Skeletal muscle tissue (tissue), 3 donors: ENCODE measurements at regions not wholly inside any gene's neighbourhood (a gene's known extent, or its start where the extent isn't known, plus 50 kb on each side); places are given as distances from the start of the nearest gene placed in this dataset.
"Not testable (repeated sequence)": the region's sequence is repeated elsewhere in the genome, so short reads cannot be mapped to it uniquely, and the experiment has no call there.

Source experiments
- H3K27ac ChIP-seq: one replicate; pipeline ENCODE4 v1.7.0; 2013; ENCODE audit warnings: mild to moderate bottlenecking, low read depth, low read length, inconsistent platforms
- H3K27me3 ChIP-seq, 3 donors: one replicate each; pipeline ENCODE4 v1.7.0; 2013; ENCODE audit warnings: low read length in 3 of 3; ENCODE audit not compliant: control insufficient read depth in 3 of 3, insufficient read depth in 3 of 3
- H3K36me3 ChIP-seq, 3 donors: one replicate each; pipeline ENCODE4 v1.7.0; 2013; ENCODE audit warnings: low read length in 3 of 3; ENCODE audit not compliant: control insufficient read depth in 3 of 3, insufficient read depth in 3 of 3
- H3K4me1 ChIP-seq, 3 donors: one replicate each; pipeline ENCODE4 v1.7.0; 2013; ENCODE audit warnings: low read length in 3 of 3, mild to moderate bottlenecking in 3 of 3; ENCODE audit not compliant: control insufficient read depth in 3 of 3, insufficient read depth in 3 of 3
- H3K4me3 ChIP-seq, 3 donors: one replicate each; pipeline ENCODE4 v1.7.0; 2013; ENCODE audit warnings: low read length in 3 of 3
- H3K9ac ChIP-seq, 3 donors: one replicate each; pipeline ENCODE4 v1.7.0; 2013; ENCODE audit warnings: low read length in 3 of 3, mild to moderate bottlenecking in 3 of 3, moderate library complexity in 2 of 3, low read depth in 1 of 3
- H3K9me3 ChIP-seq, 3 donors: one replicate each; pipeline ENCODE4 v1.7.0; 2013; ENCODE audit warnings: low read length in 3 of 3; ENCODE audit not compliant: control insufficient read depth in 3 of 3
- donor health status: Osteomylitis.

GRCh38 chr5:158590746-158591300 is 508.9 kb downstream of the EBF1 start:
- H3K36me3 ChIP-seq: no peaks in the 10 kb centered on the region
- H3K4me1 ChIP-seq: peaks cover 0 to 2% (median 0%) of the 10 kb centered on the region in 3 donors

GRCh38 chr5:158589939-158590338 is 509.8 kb downstream of the EBF1 start:
- H3K27me3 ChIP-seq: no peaks in the 10 kb centered on the region
- no peaks in the 10 kb centered on the region for H3K36me3 ChIP-seq
- H3K4me1 ChIP-seq: peaks cover 0 to 2% (median 0%) of the 10 kb centered on the region in 3 donors
- H3K9ac ChIP-seq: no peak overlapping the region
- H3K4me3 ChIP-seq: no peak overlapping the region
- no peak overlapping the region for H3K27ac ChIP-seq
- H3K9me3 ChIP-seq: no peaks in the 10 kb centered on the region

More at GRCh38 chr5:158590746-158591300, 508.9 kb downstream of the EBF1 start:
- Histone ChIP-seq H3K4me3 (no peak overlapping the region), H3K27me3 (no peaks in the 10 kb centered on the region), H3K9ac (no peak overlapping the region), H3K9me3 (no peaks in the 10 kb centered on the region), H3K27ac (no peak overlapping the region)

GRCh38 chr5:158588617-158589016 is 511.1 kb downstream of the EBF1 start:
- Histone ChIP-seq H3K27me3 (no peaks in the 10 kb centered on the region), H3K4me1 (peaks cover 0 to 2% (median 0%) of the 10 kb centered on the region in 3 donors), H3K9me3 (no peaks in the 10 kb centered on the region), H3K9ac (no peak overlapping the region), H3K4me3 (no peak overlapping the region), H3K36me3 (no peaks in the 10 kb centered on the region), H3K27ac (no peak overlapping the region)

DNA sequence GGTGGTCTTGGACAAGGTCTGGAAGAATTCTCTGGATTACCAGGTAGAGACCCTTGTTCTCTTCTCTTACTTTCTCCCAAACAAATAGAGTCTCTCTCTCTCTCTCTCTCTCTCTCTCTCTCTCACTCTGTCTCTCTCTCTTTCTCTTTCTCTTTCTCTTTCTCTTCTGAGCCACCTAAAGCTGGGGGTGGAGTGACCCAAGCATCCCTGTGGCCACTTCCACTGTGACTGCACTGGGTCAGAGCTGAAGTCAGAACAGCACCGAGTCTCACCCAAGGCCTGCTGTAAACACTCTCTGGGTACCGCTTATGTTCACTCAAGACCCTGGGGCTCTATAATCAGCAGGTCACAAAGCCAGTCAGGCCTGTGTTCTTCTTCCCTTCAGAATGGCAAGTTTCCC is 513.7 kb downstream of the EBF1 start:
- H3K4me1 ChIP-seq: no peaks in the 10 kb centered on the region
- no peak overlapping the region for H3K27ac ChIP-seq
- no peaks in the 10 kb centered on the region for H3K27me3 ChIP-seq
- H3K9me3 ChIP-seq: no peaks in the 10 kb centered on the region
- no peak overlapping the region for H3K9ac ChIP-seq
- no peak overlapping the region for H3K4me3 ChIP-seq
- no peaks in the 10 kb centered on the region for H3K36me3 ChIP-seq

GRCh38 chr5:158582669-158583068 is 517.0 kb downstream of the EBF1 start:
- not testable (repeated sequence) for H3K36me3 ChIP-seq, H3K4me1 ChIP-seq, H3K9me3 ChIP-seq, H3K9ac ChIP-seq, H3K27ac ChIP-seq, H3K4me3 ChIP-seq, H3K27me3 ChIP-seq

- H3K9me3 ChIP-seq: no peaks in the 10 kb centered on the region
- no peaks in the 10 kb centered on the region for H3K4me1 ChIP-seq
- no peak overlapping the region for H3K9ac ChIP-seq
- H3K27ac ChIP-seq: no peak overlapping the region
- no peaks in the 10 kb centered on the region for H3K27me3 ChIP-seq
- no peaks in the 10 kb centered on the region for H3K36me3 ChIP-seq
- no peak overlapping the region for H3K4me3 ChIP-seq
Observed at GRCh38 chr5:158573829-158574228, 525.9 kb downstream of the EBF1 start.

DNA sequence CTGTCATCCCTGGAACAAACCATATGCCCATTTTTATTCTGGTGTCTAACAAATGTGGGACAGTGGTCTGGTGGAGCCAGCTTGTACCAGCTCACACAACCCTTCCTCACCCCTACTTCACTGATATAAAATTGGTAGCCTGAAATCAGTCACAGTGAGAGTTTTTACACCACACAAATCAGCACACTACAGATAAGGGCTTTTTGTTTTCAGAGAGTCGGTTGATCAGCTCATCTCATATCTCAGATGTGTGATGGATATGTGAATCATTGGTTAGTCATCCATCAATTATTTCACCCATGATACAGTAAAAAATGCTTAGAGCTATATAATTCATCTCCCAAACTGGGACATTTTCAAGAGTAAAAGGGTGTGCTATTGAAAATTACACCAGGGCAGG is 529.2 kb downstream of the EBF1 start:
- Histone ChIP-seq H3K9me3 (no peaks in the 10 kb centered on the region), H3K4me3 (no peak overlapping the region), H3K4me1 (no peaks in the 10 kb centered on the region), H3K27me3 (no peaks in the 10 kb centered on the region), H3K36me3 (no peaks in the 10 kb centered on the region), H3K27ac (no peak overlapping the region), H3K9ac (no peak overlapping the region)

DNA sequence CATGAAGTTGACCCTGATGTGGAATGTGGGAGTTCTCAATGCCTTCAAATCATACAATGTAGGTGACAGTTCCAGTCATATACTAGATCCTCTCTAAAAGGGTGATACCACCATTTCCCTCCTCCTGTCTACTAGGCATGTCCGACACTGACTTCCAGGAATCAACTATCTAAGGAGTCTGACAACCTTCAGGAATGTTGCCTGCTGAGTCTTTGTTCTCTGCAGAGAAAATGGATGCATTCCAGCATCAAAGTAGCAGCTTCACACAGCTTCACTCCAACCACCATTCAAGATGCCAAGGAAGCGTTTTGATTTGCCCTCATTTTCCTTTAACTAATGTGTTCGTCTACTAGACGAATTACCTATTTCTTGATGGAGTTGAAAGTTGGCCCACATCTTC is 530.2 kb downstream of the EBF1 start:
- no peaks in the 10 kb centered on the region for H3K27me3 ChIP-seq
- no peaks in the 10 kb centered on the region for H3K9me3 ChIP-seq
- H3K36me3 ChIP-seq: no peaks in the 10 kb centered on the region
- H3K9ac ChIP-seq: no peak overlapping the region
- H3K4me3 ChIP-seq: no peak overlapping the region
- no peak overlapping the region for H3K27ac ChIP-seq
- H3K4me1 ChIP-seq: no peaks in the 10 kb centered on the region

GRCh38 chr5:158565017-158565789 is 534.5 kb downstream of the EBF1 start:
- Histone ChIP-seq H3K27me3 (no peaks in the 10 kb centered on the region), H3K36me3 (no peaks in the 10 kb centered on the region), H3K9me3 (no peaks in the 10 kb centered on the region), H3K4me3 (no peak overlapping the region), H3K27ac (no peak overlapping the region), H3K9ac (no peak overlapping the region), H3K4me1 (no peaks in the 10 kb centered on the region)

DNA sequence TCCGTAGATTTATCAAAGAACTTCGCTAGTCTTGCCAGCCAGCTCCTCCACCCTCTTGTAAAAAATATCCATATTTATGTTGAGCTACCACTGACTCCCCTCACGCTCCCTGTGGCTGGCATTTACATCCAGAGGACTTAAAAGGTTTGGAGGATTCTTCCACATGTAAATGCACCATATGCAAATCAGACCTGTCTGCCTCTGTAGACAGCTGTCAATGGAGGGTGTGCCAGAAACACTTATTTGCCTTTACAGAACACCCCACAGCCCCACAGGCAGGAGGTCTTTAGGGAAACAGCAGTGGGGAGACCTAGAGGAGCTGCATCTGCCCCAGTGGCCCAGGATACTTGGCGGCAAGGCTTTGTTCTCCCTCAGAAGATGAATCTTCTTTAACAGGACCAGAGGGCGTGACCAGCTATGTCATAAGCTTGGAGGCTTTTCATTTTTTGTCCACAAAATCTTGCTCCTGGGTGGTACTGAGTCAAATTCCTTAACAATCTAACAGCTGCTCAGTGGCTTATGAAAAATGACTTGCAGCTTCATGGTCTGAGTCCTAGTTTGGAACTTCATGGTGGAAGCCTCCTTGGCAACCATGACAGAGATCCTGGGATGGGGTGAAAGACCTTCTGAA is 535.8 kb downstream of the EBF1 start:
- H3K9ac ChIP-seq: no peak overlapping the region
- H3K9me3 ChIP-seq: no peaks in the 10 kb centered on the region
- H3K27ac ChIP-seq: no peak overlapping the region
- H3K4me1 ChIP-seq: no peaks in the 10 kb centered on the region
- H3K27me3 ChIP-seq: no peaks in the 10 kb centered on the region
- no peak overlapping the region for H3K4me3 ChIP-seq
- no peaks in the 10 kb centered on the region for H3K36me3 ChIP-seq
